ENCODE measurements at regions not wholly inside any gene's neighbourhood (a gene's known extent, or its start where the extent isn't known, plus 50 kb on each side); places are given as distances from the start of the nearest gene placed in this dataset.

DNA sequence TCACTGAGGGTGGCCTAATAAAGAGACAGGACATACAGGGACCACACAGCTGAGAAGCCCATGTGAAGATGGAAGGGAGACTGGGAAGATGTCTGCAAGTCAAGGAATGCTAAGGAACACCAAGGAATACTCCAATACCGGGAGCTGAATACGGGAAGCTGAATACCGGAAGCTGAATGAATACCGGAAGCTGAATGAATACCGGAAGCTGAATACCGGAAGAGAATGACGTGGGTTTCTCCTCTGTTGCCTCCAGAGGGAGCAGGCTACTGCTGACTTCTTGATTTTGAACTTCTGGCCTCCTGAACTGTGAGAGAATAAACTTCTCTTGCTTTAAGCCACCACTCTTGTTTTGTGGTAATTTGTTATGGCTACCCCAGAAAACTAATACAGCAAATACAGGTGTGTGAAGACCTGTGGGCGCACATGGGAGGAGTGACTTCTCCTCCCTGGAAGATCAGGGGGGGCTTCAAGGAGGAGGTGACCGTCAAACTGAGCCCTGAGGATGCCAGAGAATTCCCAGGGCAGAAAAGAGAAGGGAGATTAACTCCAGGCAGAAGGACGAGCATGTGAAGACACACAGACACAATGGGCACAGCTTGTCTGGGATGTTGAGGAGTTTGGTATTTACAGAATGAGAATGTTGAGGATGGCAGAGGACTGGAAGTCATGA lies 259.9 kb downstream of the IRF8 start:
- no peak for DNase-seq (ENCODE audit: low spot score in 2 of 2)
- no peak overlapping the region for H3K4me3 ChIP-seq (ENCODE audit: low read depth, poor library complexity, severe bottlenecking)
- 62 to 69% methylated on average over 10 of the region's 10 CpGs for WGBS, 2 donors
- TF ChIP-seq, protein P1, sequence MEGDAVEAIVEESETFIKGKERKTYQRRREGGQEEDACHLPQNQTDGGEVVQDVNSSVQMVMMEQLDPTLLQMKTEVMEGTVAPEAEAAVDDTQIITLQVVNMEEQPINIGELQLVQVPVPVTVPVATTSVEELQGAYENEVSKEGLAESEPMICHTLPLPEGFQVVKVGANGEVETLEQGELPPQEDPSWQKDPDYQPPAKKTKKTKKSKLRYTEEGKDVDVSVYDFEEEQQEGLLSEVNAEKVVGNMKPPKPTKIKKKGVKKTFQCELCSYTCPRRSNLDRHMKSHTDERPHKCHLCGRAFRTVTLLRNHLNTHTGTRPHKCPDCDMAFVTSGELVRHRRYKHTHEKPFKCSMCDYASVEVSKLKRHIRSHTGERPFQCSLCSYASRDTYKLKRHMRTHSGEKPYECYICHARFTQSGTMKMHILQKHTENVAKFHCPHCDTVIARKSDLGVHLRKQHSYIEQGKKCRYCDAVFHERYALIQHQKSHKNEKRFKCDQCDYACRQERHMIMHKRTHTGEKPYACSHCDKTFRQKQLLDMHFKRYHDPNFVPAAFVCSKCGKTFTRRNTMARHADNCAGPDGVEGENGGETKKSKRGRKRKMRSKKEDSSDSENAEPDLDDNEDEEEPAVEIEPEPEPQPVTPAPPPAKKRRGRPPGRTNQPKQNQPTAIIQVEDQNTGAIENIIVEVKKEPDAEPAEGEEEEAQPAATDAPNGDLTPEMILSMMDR (IDR thresholded peaks at IDR 0.05): no peak
- no peak for TF ChIP-seq POLR2A (IDR thresholded peaks at IDR 0.05)
- intact Hi-C loops (cut with DNase I; ENCODE audit: low total_unique reads): no loop called here

DNA sequence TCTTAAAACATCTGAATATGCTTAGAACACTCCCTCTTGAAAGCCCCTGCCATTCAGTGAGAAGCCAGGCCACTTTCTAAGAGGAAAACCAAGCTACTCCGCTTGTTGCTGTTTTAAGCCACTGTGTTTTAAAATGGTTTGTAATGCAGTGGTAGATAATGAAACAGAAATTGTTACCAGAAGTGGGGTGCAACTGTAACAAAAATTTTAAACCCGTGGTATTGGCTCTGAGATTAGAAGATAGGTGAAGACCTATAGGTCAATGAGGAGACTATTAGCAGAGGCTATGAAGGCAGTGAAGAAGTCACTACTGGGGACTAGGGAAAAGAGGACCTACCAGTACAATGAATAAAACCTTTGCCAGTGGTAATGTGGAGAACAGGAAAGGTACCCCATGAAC lies 266.5 kb downstream of the IRF8 start:
- intact Hi-C loops (cut with DNase I; ENCODE audit: low total_unique reads): no loop called here
- 90 to 94% methylated on average over 2 of the region's 2 CpGs for WGBS, 2 donors
- TF ChIP-seq, protein P1 (IDR thresholded peaks at IDR 0.05): no peak
- TF ChIP-seq POLR2A (IDR thresholded peaks at IDR 0.05): no peak
- DNase-seq (ENCODE audit: low spot score in 2 of 2): no peak
- H3K4me3 ChIP-seq (ENCODE audit: low read depth, poor library complexity, severe bottlenecking): no peak overlapping the region

DNA sequence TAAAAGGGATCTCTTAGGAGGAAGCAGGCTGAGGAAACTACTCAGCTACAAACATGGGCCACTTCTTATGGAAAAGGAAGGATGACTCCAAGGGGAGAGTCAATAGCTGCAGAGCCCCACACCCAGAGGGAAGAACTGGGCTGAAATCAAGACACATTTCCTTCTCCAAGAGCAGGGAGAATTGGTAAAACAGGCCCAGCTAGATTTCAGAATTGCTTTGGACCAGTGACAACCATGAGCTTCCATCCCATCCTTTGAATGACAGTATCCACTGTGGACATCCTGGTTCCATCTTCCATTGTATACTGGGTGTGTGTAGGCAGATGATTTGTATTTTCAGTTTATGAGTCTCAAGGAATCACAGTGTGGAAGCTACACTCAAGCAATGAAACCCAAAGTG lies 267.5 kb downstream of the IRF8 start:
- no peak for DNase-seq (ENCODE audit: low spot score in 2 of 2)
- intact Hi-C loops (cut with DNase I; ENCODE audit: low total_unique reads): no loop called here
- no peak overlapping the region for H3K4me3 ChIP-seq (ENCODE audit: low read depth, poor library complexity, severe bottlenecking)
- TF ChIP-seq POLR2A (IDR thresholded peaks at IDR 0.05): no peak
- TF ChIP-seq, protein P1 (IDR thresholded peaks at IDR 0.05): no peak

DNA sequence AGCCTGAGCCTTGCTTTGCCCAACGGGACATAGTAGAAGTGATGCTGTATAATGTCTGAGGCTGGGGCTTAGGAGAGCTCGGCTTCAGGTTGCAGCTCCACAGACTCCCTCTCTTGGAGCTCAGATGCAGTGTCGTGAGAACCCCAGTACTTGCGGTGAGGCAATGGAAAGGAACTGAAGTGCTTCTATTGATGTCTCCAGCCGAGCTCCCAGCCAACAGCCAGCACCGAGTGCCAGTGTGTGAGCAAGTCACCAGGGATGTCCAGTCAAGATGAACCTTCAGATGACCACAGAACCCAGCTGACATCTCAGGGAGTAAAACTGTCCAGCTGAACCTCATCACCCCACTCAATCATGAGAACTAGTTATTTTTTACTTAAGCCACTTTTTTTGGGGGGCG lies 268.1 kb downstream of the IRF8 start:
- no peak overlapping the region for H3K4me3 ChIP-seq (ENCODE audit: low read depth, poor library complexity, severe bottlenecking)
- WGBS, 2 donors: 82 to 85% methylated on average over 7 of the region's 7 CpGs
- intact Hi-C loops (cut with DNase I; ENCODE audit: low total_unique reads): no loop called here

DNA sequence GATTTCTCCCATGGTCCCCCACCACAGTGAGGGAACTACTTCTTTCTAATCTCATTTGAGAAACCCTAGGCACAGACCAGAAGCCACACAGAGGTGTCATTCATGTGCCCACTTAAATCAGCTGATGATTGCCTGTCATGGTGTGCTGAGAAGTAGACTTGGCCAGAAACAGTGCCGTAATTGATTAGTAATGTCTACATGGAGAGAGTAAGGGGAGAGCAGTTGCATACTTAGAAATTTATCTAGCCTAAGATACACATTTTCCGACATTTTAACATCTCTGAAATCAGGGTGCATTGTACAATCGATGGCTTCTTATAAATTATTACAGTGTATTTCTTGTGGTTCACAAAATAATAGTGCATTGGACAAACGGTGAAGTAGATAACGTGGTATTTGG lies 271.8 kb downstream of the IRF8 start:
- 87 to 89% methylated on average over 5 of the region's 5 CpGs for WGBS, 2 donors
- no peak for DNase-seq (ENCODE audit: low spot score in 2 of 2)
- intact Hi-C loops (cut with DNase I; ENCODE audit: low total_unique reads): no loop called here
- TF ChIP-seq POLR2A (IDR thresholded peaks at IDR 0.05): no peak
- TF ChIP-seq, protein P1 (IDR thresholded peaks at IDR 0.05): no peak
- H3K4me3 ChIP-seq (ENCODE audit: low read depth, poor library complexity, severe bottlenecking): no peak overlapping the region

More for the DNA sequence above, 268.1 kb downstream of the IRF8 start:
- TF ChIP-seq, protein P1 (IDR thresholded peaks at IDR 0.05): no peak
- TF ChIP-seq POLR2A (IDR thresholded peaks at IDR 0.05): no peak
- DNase-seq (ENCODE audit: low spot score in 2 of 2): no peak

DNA sequence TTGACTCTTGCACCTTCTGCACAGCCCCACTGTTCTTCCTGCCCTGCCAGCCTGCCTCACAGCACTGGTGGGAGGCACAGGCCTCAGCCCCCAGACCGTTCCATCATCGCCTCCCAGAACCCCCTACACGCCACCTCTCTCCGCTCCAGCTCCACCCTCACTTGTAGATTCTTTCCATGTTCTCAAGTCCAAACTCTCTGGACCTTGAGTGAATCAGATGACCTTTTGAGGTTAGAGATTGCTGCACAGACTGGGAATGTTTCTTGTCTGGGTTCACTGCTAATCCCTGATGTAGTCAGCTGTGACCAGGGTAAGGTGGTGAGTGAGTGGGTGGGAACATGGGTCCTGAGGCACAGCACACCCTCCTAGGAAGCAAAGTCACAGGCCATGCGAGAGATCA lies 272.4 kb downstream of the IRF8 start:
- 91 to 99% methylated on average over 5 of the region's 5 CpGs for WGBS, 2 donors

More for the DNA sequence above, 272.4 kb downstream of the IRF8 start:
- no peak for DNase-seq (ENCODE audit: low spot score in 2 of 2)
- intact Hi-C loops (cut with DNase I; ENCODE audit: low total_unique reads): no loop called here
- TF ChIP-seq POLR2A (IDR thresholded peaks at IDR 0.05): no peak
- TF ChIP-seq, protein P1 (IDR thresholded peaks at IDR 0.05): no peak
- H3K4me3 ChIP-seq (ENCODE audit: low read depth, poor library complexity, severe bottlenecking): no peak overlapping the region

Data from lower leg skin (tissue), 4 donors.